ENCODE measurements at regions not wholly inside any gene's neighbourhood (a gene's known extent, or its start where the extent isn't known, plus 50 kb on each side); places are given as distances from the start of the nearest gene placed in this dataset.
"Not testable (repeated sequence)": the region's sequence is repeated elsewhere in the genome, so short reads cannot be mapped to it uniquely, and the experiment has no call there.

DNA sequence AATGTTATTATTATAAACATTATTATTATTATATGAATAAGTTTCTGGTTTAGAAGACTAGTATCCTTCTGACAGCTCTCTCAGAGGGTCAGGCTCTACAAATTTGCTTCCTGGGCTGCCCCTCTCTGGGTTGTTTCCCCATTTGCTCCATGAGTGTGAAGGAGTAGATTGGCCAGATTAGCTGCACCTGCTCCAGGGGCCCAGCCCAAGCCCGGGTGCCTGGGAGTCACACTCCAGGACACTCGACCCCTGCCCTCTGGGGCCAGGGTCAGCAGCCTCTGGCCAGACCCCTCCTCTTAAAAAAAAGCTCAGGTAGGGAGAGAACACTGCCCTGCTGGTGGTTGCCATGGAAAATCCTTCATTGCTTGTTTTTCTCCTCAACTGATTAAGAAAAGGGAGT, 169.0 kb upstream of the FOXD4L5 start:
- DNase-seq (ENCODE audit: low read depth): not testable (repeated sequence)

DNA sequence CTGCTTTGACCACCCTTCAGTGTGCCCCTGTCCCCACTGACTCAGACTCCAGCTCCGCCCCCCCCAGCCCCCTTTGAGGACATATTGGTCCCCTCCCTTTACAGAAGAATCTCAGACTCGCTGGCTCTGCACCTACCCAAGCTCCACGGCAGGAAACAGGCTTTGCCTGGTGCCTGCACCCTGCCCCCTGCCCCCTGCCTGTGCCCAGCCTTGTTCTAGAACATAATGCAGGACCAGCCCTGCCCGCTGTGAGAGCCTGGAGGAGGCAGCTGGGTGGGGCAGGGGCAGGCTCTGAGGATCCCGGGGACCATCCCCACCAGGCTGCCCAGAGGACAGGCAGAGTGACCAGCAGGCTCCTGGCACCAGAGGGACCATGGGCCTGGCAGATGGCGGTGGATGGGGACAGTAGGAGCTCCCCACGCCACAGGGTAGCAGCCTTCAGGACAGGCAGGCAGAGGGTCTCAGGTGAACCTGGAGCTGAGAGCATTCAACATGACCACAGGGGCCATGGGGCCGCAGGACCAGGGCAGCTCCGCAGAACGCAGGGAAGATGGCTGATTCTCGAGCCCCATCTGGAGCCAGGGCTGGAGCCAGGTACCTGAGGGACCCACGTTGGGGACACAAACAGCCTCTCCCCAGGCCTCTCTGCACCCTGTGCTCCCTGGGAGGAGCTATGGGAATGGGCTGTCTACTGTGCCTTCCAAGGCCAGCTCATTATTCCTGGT, 165.0 kb upstream of the FOXD4L5 start:
- DNase-seq (ENCODE audit: low read depth): not testable (repeated sequence)

DNA sequence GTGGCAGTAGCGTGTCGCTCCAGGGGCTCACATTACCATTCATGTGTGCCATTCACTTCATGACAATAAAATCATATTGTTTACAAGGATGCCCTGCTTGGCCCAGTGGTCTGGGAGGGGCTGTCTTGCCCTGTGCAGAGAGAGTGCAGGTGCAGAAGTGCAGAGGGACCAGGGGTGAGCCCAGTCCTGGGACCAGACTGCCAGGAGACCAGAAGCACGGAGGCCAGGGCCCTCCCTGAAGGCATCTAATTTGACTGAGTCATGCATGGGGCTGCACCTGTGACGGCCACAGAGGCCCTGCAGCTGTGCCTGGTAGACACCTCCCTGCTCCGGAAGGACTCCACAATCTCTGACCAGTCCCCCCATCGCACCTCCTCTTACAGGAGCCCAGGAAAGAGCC, 164.4 kb upstream of the FOXD4L5 start:
- DNase-seq (ENCODE audit: low read depth): no peak

DNA sequence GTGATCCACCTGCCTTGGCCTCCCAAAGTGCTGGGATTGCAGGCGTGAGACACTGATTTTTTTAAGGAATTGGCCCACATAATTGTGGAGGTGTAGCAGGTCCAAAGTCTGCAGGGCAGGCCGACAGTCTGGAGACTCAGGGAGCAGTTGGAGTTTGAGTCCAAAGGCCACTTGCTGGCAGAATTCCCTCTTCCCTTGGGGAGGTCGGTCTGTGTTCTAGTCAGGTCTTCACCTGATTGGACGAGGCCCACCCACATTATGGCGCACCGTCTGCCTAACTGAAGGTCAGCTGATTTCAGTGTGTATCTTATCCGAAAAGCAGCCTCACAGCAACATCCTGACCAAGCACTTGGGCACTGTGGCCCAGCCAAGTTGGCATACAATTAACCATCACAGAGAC, 162.1 kb upstream of the FOXD4L5 start:
- DNase-seq (ENCODE audit: low read depth): not testable (repeated sequence)

DNA sequence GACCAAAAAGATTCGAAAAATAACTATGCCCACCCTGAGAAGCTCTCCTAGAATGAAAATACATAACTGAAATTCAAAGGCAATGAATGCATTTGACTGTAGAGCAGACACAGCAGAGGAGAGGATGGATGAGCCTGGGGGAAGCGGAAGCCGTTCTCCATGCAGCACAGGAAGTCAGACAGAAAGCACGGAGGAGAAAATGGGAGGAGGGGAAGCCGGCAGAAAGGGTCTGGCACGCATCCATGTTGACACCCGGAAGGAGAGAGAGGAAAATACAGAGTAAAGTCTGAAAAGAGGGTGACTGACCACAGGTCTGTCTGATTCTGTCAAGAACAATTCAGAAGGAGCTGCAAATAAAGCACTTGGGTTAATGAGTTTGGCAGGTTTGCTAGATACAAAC, 161.0 kb upstream of the FOXD4L5 start:
- DNase-seq (ENCODE audit: low read depth): not testable (repeated sequence)

DNA sequence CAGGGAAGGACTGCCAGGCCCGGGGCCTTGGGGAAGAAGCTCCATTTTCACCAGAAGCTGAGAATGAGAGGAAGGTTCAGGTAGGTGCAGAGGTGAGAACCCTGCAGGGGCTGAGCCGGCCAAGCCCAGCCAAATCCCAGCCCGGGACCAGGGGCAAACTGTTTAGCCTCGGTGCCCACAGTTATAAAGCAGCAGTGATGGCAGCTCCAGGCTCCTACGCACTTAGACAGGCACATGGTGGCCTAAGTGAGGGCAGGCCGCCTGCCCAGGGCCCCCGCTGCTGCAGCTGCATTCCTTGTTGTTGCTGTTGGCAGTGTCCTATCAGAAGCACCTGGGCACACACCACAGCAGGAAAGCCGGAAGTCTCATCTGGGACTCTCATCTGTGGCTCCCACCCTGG, 159.9 kb upstream of the FOXD4L5 start:
- DNase-seq (ENCODE audit: low read depth): no peak

DNA sequence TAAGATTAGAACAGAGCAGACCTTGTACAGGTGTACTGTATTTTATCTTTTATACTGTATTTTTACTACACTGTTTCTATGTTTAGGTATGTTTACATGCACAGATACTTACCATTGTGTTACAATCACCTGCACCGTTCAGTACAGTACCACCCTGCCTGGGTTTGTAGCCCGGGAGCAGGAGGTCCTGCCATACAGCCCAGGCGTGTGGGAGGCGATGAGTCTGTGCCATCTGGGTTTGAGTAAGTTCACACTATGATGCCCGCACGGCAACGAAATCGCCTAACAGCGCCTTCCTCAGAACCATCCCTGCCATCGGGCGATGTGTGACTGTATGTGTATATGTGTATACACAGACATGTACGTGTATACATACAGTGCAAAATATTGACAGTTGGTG, 157.1 kb upstream of the FOXD4L5 start:
- DNase-seq (ENCODE audit: low read depth): not testable (repeated sequence)

DNA sequence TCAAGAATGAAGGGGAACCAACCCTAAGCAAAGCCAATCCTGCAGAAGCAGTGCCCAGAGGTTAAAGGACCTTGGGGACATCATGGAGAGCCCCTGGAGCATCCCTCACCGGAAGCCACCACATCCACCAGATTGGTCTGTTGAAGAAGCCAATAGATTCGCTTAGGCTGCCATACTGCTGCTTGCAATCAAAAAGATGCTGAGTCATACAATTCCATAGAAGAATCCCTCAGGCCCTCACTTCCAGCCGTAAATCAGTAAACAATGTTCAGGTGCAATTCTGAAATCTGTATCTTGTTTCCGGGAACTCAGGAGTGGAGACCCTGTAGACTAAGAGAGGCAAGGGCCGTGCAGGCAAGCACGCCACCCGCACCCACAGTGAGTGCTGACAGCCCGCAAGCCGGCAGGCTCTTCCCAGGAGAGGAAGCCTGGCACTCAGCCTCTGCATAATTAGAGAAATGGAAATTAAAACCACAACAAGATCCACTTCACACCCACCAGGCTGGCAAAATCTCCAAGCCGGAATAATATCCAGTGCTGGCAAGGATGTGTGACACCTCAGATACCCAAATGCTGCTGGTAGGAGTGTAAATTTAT, 156.4 kb upstream of the FOXD4L5 start:
- not testable (repeated sequence) for DNase-seq (ENCODE audit: low read depth)

DNA sequence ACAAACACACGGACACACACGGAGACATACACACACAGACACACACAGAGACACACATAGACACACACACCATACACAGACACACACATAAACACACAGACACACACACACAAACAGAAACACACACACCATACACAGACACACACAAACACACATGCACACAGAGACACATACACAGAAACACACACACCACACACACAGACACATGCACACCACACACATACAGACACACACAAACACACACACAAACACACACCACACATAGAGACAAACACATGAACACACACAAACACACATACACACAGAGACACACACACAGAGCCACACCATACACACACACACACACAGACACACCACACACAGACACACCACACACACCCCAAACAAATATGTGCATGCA, 152.7 kb upstream of the FOXD4L5 start:
- DNase-seq (ENCODE audit: low read depth): no peak

DNA sequence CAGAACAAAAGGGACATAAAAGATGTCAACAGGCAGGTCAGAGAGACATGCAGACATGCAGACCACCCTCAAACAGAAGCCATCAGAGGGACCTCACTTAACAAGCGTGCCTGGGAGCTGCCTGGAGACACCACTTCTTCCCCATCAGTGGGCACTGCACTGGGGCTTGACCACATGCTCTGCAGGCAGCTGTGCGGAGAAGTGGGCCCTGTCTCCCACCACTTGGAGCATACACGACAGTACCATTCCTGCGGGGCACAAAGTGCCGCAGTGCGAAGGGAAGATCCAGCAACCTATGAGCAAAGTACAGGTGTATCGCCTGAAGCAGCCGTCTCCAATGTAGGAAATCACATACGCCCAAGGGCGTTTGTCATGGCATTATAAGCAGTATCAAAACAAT, 150.5 kb upstream of the FOXD4L5 start:
- DNase-seq (ENCODE audit: low read depth): no peak

DNA sequence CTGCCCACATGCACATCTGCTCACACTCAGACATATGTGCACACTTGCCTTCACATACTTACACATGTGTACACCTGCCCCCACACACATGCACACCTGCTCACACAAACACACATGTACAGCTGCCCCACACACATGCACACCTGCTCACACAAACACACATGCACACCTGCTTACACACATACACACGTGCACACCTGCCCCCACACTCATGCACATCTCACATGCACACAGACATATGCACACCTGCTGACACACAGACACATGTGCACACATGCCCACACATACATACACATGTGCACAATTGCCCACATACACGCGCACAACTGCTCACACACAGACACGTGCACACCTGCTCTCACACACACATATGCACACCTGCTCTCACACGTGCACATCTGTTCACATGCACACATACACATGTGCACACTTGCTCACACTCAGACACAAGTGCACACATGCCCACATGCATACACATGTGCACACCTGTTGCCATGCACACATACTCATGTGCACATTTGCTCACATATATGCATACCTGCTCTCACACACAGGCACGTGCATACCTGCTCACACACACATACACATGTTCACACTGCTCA, 147.8 kb upstream of the FOXD4L5 start:
- DNase-seq (ENCODE audit: low read depth): no peak

DNA sequence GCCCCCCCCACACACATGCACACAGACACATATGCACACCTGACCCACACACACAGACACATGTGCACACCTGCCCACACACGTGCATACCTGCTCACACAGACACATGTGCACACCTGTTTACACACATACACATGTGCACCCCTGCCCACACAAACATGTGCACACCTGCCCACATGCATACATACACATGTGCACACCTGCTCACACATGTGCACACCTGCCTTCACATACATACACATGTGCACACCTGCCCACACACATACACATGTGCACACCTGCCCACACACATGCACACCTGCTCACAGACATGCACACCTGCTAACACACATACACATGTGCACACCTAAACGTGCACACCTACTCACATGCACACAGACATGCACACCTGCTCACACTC, 147.0 kb upstream of the FOXD4L5 start:
- DNase-seq (ENCODE audit: low read depth): no peak

DNA sequence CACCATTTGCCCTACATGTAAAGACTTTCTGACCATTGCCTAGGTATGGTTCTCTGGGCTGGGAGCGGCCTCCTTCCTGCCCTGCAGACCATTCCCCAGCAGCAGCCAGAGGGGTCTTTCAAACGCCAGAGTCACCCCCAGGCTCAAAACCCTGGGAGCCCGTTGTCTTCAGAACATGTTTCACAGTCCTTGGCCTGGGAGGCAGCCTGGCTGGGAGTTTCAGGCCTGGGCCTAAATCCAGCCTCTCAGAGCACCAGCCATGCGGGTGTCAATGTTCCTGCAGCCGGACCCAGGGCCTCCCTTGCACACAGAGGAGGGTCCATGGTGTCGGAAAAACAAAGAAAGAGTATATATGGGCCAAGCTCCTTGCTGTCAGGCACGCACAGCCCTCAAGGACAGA, 145.2 kb upstream of the FOXD4L5 start:
- DNase-seq (ENCODE audit: low read depth): no peak

DNA sequence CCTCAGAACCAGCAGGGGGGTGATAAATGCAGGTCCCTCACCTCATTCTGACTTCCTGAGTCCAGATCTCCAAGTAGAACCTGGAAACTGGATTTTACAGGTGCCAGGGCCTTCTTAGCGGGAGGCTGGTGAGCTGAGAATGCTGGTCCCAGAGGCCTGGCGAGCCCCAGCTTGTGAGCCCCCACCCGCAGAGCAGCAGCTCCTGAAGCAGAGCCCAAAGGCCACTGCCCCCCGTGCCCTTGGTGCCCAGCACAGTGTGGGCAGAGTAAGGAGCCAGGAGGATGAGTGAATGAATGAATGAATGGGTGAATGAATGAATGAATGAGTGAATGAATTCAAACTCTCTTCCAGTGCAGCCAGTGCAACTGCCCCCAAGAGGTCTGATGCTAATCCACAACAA, 142.4 kb upstream of the FOXD4L5 start:
- not testable (repeated sequence) for DNase-seq (ENCODE audit: low read depth)

DNA sequence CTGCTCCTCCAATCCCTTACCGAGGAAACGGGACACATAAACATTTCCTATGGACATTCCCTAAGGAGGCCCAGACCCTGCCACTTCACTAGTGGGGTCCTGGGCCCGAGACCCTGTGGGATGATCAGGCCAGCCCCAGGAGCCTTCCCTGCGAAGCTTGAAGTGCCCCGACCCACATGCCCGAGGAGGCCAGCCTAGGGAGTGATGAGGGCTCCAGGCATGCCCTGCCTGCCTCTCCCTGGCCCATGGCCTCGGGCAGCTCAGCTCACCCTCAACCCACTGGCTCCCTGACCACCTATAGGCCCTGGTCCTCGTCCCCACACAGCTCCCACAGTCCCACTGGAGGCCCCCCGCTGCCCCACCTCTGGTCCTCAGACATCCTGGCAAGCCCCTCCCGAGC, 141.8 kb upstream of the FOXD4L5 start:
- not testable (repeated sequence) for DNase-seq (ENCODE audit: low read depth)

DNA sequence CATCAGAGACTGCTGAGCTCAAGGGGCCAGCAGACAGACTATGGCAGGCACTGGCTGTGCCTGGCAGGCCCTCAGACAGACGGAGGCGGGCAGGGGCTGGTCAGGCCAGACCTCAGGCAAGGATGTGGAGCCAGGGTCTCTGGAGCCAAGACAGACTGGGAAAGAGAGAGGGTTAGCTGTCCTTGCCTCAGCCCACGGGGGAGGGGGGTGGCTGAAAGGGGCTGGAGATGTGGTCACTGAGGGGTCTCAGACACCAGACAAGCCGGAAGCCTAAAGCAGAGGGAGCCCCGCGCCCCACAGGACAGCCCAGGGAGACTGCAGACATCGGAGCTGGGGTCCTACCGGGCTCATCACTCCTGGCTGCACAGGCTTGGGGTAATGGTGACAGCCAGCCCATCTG, 141.2 kb upstream of the FOXD4L5 start:
- DNase-seq (ENCODE audit: low read depth): no peak

DNA sequence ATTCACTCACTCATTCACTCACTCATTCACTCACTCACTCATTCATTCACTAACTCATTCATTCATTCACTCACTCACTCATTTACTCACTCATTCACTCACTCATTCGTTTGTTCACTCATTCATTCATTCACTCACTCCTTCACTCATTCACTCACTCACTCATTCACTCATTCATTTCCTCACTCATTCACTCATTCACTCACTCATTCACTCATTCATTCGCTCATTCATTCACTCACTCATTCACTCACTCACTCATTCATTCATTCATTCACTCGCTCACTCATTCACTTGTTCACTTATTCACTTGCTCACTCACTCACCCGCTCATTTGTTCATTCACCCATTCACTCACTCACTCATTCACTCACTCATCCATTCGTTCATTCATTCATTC, 140.2 kb upstream of the FOXD4L5 start:
- DNase-seq (ENCODE audit: low read depth): peak; percentile 37

DNA sequence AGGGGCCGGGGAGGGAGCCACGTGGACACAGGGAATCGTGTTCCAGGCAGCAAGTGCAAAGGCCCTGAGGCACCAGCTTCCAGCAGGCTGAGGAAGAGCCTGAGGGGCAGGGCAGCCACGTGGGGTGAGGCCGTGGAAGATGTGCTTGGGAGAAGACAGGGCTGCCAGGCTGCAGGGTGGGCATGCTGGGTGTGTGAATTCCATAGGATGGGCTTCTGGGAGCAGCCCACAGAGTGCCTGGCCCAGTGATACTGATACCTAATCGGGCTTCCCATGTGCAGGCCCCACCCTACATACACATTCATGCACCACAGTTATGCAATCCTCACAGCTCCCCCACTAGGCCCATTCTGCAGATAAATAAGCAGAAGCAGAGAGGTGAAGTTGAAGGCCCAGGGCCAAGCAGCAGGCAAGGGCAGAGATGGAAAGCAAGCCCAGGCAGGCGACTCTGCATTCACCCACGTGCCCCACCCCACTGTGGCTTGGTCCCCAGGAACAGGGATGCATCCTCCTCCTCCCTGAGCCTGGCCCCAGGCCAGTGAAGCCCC, 139.5 kb upstream of the FOXD4L5 start:
- DNase-seq (ENCODE audit: low read depth): not testable (repeated sequence)

DNA sequence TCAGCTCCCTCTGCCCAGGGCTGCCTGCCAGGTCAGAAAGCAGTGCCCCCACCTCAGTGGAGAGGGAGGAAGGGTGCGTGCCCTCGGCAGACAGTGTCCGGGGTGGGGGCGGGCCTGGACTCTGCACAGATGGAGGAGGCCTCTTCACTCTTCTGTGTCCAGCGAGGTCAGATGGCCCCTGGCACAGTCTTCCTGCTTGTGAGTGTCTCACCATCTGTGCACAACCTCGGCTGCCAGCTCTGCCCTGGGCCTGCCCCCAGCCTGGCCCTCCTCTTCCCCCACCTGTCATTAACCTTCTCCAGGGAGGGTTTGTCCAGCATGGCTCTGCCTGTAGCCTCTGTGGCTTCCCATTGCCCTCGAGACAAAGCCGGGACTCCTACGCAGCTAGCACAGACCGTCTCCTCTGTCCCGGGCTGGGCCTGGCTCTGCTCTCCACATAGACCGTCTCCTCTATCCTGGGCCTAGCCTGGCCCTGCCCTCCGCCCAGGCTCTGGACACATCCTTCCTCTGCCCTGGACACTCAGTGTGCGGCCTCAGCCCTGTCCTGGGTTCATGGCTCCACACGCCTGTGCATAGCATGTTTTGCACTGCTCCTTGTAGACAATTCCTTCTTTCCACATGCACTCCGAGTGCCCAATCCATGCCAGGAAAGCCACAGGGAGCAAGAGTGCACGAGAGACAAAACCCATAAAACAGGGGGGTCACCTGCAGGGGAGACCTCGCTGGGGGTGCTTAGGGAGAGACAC, 138.9 kb upstream of the FOXD4L5 start:
- not testable (repeated sequence) for DNase-seq (ENCODE audit: low read depth)

DNA sequence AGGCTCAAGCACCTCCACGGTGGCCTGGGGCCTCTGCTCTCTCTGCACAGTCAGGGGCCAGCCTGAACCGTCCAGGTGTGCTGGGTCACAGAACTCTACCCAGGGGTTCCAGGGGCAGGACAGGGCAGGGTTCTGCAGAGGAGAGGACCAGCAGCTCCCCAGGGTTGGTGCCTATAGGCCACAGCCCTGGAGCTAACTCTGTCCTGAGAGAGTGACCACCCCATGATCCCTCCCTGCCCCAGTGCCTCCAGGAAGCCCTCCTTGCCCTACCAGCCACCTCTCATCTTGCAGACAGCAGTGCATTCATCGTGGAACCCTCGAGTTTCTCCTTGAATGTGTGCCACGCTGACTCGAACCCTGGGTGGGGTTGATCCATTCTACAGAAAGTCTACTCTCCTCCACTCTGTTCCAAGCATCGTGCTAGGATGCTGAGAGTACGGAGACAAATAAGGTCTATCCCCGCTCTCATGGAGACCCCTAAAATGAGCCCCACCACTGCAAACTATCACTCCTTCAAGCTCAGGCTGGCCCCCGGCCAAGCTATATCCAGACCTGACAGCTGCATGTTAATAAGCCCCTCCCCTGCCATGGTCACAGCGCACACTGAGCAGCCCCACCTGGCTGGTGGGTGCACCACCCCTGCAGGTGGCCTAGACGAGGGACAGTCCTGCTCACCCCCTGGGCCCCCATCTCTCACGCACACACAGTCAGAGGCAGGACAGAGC, 138.1 kb upstream of the FOXD4L5 start:
- DNase-seq (ENCODE audit: low read depth): not testable (repeated sequence)

DNA sequence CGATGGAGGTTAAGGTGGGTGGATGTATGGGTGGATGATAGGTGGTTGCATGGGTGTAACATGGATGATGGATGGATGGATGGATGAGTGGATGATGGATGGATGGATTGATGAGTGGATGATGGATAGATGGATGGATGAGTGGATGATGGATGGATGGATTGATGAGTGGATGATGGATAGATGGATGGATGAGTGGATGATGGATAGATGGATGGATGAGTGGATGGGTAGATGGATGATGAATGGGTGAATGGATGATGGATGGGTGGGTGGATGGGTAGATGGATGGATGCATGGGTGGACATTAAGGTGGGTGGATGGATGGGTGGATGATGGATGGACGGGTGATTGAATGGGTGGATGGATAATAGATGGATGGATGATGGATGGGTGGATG, 136.5 kb upstream of the FOXD4L5 start:
- DNase-seq (ENCODE audit: low read depth): not testable (repeated sequence)

DNA sequence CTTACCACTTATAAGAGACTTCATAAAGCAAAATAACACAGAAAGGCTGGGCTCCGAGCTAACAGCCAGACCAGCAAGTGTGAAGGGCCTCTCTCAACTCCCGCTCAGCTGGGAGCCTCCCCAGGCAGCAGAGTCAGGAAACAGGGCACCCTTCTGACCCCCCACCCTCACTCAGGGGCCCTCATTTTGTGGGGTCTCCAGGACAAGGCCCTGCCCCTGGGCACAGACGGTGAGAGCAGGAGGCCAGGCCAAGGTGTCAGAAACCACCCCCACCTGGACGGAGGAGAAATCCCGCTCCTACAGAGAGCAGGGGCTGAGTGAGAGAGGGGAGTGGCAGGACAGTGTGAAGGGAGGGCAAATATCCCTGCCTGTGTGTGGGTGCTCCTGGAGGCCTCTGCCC, 135.8 kb upstream of the FOXD4L5 start:
- DNase-seq (ENCODE audit: low read depth): no peak

Data from amniotic epithelial cell (primary cell).